Gastroesophageal sphincter (tissue), 4 donors: ENCODE measurements at regions not wholly inside any gene's neighbourhood (a gene's known extent, or its start where the extent isn't known, plus 50 kb on each side); places are given as distances from the start of the nearest gene placed in this dataset.
"Not testable (repeated sequence)": the region's sequence is repeated elsewhere in the genome, so short reads cannot be mapped to it uniquely, and the experiment has no call there.

Source experiments
- ATAC-seq: fragments of 150-250 bp; one replicate; pipeline ENCODE4 v1.9.1; 2016; ENCODE audit warnings: mild to moderate bottlenecking, moderate library complexity
- H3K27ac ChIP-seq, 4 donors: fragments of 200-600 bp; sonication (generic) in 3 of 4; 1 replicate in 3 of 4; 2 replicates in 1 of 4; pipeline ENCODE4 v1.5.1; 2016 to 2019
- H3K27me3 ChIP-seq: fragments of 200-600 bp; sonication (generic); one replicate; pipeline ENCODE4 v1.5.1; 2019
- H3K36me3 ChIP-seq, 2 donors: fragments of 200-600 bp; sonication (generic); one replicate each; pipeline ENCODE4 v1.5.1; 2019; ENCODE audit warnings: control low read depth in 1 of 2
- H3K4me1 ChIP-seq, 3 donors: fragments of 200-600 bp; sonication (generic); 1 replicate in 2 of 3; 2 replicates in 1 of 3; pipeline ENCODE4 v1.5.1; 2016 to 2019; ENCODE audit warnings: control low read depth in 2 of 3
- H3K4me3 ChIP-seq, 2 donors: fragments of 200-600 bp; sonication (generic); one replicate each; pipeline ENCODE4 v1.5.1; 2019; ENCODE audit warnings: mild to moderate bottlenecking in 1 of 2, moderate library complexity in 1 of 2
- H3K9me3 ChIP-seq, 3 donors: fragments of 200-600 bp; sonication (generic); one replicate each; pipeline ENCODE4 v1.5.1; 2017 to 2019; ENCODE audit warnings: control low read depth in 2 of 3
- EP300 ChIP-seq: sonication (generic); formaldehyde crosslinking; IDR thresholded peaks from one replicate; pipeline ENCODE4 v1.6.1; 2017; ENCODE audit warnings: antibody characterized with exemption, mild to moderate bottlenecking
- POLR2A ChIP-seq, 2 donors: fragments of 450-650 bp; IDR thresholded peaks; one replicate each; pipeline ENCODE4 v1.6.1; 2017; ENCODE audit warnings: antibody characterized with exemption in 2 of 2, mild to moderate bottlenecking in 2 of 2, moderate library complexity in 1 of 2
- POLR2AphosphoS5 ChIP-seq: sonication (generic); formaldehyde crosslinking; IDR thresholded peaks from one replicate; pipeline ENCODE4 v1.6.1; 2017; ENCODE audit warnings: antibody characterized with exemption
- WGBS, 2 donors: methylation state at CpG; one replicate each; pipeline ENCODE4 v1.1.5; 2018; ENCODE audit warnings: low coverage in 1 of 2; 5-methylcytosine and 5-hydroxymethylcytosine counted together
- TF ChIP-seq, protein P1 (sequence below), 4 experiments: fragments of 200-600 bp in 2 of 4; fragments of 450-650 bp in 2 of 4; sonication (generic) in 1 of 4; IDR thresholded peaks; one replicate each; pipeline ENCODE4 v1.5.1; 2017 to 2019; ENCODE audit warnings: antibody characterized with exemption in 4 of 4, mild to moderate bottlenecking in 2 of 4, moderate library complexity in 2 of 4

DNA sequence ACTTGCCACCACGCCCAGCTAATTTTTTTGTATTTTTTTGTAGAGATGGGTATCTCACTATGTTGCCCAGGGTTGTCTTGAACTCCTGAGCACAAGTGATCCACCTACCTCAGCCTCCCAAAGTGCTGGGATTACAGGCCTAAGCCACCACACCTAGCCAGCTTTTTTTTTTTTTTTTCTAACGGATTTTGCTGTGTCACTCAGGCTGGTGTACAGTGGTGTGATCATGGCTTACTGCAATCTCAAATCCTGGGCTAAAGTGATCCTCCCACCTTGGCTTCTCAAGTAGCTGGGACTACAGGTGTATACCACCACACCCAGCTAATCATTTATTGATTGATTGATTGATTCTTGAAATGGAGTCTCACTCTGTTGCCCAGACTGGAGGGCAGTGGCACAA lies 106.0 kb upstream of the TRIM24 start:
- no peak overlapping the region for H3K4me3 ChIP-seq
- no peaks in the 10 kb centered on the region for H3K27me3 ChIP-seq
- TF ChIP-seq POLR2AphosphoS5, result no peak
- TF ChIP-seq POLR2A (IDR thresholded peaks at IDR 0.05), result no peak
- TF ChIP-seq, protein P1, sequence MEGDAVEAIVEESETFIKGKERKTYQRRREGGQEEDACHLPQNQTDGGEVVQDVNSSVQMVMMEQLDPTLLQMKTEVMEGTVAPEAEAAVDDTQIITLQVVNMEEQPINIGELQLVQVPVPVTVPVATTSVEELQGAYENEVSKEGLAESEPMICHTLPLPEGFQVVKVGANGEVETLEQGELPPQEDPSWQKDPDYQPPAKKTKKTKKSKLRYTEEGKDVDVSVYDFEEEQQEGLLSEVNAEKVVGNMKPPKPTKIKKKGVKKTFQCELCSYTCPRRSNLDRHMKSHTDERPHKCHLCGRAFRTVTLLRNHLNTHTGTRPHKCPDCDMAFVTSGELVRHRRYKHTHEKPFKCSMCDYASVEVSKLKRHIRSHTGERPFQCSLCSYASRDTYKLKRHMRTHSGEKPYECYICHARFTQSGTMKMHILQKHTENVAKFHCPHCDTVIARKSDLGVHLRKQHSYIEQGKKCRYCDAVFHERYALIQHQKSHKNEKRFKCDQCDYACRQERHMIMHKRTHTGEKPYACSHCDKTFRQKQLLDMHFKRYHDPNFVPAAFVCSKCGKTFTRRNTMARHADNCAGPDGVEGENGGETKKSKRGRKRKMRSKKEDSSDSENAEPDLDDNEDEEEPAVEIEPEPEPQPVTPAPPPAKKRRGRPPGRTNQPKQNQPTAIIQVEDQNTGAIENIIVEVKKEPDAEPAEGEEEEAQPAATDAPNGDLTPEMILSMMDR (IDR thresholded peaks at IDR 0.05), result no peak
- no peak for TF ChIP-seq EP300
- 86 to 95% methylated on average over 1 to 2 of the region's 2 CpGs for WGBS, 2 donors
- no peak for ATAC-seq
- no peaks in the 10 kb centered on the region for H3K36me3 ChIP-seq
- H3K9me3 ChIP-seq, result peaks cover 0 to 24% (median 0%) of the 10 kb centered on the region in 3 donors
- no peaks in the 10 kb centered on the region for H3K4me1 ChIP-seq
- no peak overlapping the region for H3K27ac ChIP-seq

DNA sequence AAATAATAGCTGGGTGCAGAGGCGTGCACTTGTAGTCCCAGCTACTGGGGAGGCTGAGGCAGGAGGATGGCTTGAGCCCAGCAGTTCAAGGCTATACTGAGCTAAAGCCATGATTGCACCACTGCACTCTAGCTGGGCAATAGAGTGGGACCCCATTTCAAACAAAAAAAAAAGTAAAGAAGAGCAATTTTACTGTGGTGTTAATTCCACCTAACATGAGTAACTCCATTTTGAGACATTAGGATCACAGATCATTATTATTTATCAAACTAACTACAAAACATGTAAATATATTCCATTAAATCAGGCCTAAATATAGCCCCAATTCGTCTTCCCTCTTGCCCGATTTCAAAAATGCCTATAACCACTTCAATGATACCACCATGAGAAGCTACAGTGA lies 104.8 kb upstream of the TRIM24 start:
- H3K36me3 ChIP-seq, result no peaks in the 10 kb centered on the region
- no peaks in the 10 kb centered on the region for H3K4me1 ChIP-seq
- H3K27ac ChIP-seq, result no peak overlapping the region
- no peak overlapping the region for H3K4me3 ChIP-seq
- WGBS, 2 donors, result 83% methylated on average over 2 to 3 of the region's 3 CpGs
- TF ChIP-seq POLR2A (IDR thresholded peaks at IDR 0.05) (no peak), EP300 (no peak)
- TF ChIP-seq, protein P1 (IDR thresholded peaks at IDR 0.05), result no peak
- H3K27me3 ChIP-seq, result no peaks in the 10 kb centered on the region
- ATAC-seq, result no peak
- H3K9me3 ChIP-seq, result peaks cover 0 to 24% (median 0%) of the 10 kb centered on the region in 3 donors

DNA sequence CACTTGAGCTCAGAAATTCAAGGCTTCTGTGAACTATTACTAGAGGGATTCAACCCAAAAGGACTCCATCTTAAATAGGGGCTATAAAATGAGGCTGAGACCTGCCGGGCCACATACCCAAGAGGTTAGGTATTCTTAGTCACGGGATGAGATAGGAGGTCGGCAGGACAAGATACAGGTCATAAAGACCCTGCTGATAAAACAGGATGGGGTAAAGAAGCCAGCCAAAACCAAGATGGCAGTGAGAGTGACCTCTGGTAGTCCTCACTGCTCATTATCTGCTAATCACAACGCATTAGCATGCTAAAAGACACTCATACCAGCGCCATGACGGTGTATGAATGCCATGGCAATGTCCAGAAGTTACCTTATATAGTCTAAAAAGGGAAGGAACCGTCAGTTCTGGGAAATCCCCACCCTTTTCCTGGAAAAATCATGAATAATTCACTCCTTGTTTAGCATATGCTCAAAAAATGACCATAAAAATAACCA lies 101.2 kb upstream of the TRIM24 start:
- WGBS, 2 donors, result 75 to 76% methylated on average over 7 of the region's 7 CpGs
- no peaks in the 10 kb centered on the region for H3K36me3 ChIP-seq

DNA sequence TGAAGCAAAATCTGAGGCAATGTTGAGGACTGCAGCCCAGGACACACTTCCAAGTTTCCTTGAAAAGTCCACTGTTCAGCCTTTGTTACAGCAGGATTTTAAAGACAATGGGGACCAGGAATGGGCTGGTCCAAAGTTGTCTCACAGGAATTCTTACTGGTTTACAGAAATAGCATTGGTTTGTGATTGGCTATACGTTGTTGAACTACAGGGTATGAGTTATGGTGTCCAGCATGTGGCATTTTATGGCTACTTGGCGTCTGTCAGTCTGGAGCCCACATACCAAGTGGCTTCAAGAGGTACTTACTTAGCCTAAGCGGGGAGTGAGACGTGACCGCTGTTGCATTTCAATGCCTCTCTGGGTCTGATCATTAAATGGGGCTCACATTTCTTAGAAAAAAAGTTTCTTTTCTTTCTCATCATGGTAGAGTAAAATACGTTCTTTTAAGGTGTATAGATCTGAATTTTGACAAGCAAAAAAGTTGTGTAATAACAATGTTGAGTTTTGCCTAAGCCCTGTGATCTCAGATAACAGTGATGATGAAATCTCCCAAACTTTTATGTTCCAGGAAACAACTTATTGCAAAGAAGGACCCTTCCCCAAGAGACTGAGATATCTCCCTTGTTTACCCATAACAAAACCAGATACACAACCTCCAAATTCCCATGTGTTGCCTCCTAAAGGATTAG lies 100.0 kb upstream of the TRIM24 start:
- no peak overlapping the region for H3K27ac ChIP-seq
- WGBS, 2 donors, result 82 to 83% methylated on average over 5 to 6 of the region's 6 CpGs
- no peak overlapping the region for H3K4me3 ChIP-seq
- no peaks in the 10 kb centered on the region for H3K36me3 ChIP-seq
- ATAC-seq, result no peak
- H3K9me3 ChIP-seq, result no peaks in the 10 kb centered on the region
- H3K27me3 ChIP-seq, result no peaks in the 10 kb centered on the region
- no peaks in the 10 kb centered on the region for H3K4me1 ChIP-seq
- no peak for TF ChIP-seq POLR2AphosphoS5
- no peak for TF ChIP-seq EP300
- TF ChIP-seq POLR2A (IDR thresholded peaks at IDR 0.05), result no peak
- TF ChIP-seq, protein P1 (IDR thresholded peaks at IDR 0.05), result no peak

More for the DNA sequence above, 101.2 kb upstream of the TRIM24 start:
- H3K27ac ChIP-seq, result no peak overlapping the region
- no peaks in the 10 kb centered on the region for H3K9me3 ChIP-seq
- TF ChIP-seq EP300, result no peak
- TF ChIP-seq, protein P1 (IDR thresholded peaks at IDR 0.05), result no peak
- no peak for TF ChIP-seq POLR2AphosphoS5
- H3K4me3 ChIP-seq, result no peak overlapping the region
- no peak for ATAC-seq
- no peaks in the 10 kb centered on the region for H3K4me1 ChIP-seq
- no peaks in the 10 kb centered on the region for H3K27me3 ChIP-seq

DNA sequence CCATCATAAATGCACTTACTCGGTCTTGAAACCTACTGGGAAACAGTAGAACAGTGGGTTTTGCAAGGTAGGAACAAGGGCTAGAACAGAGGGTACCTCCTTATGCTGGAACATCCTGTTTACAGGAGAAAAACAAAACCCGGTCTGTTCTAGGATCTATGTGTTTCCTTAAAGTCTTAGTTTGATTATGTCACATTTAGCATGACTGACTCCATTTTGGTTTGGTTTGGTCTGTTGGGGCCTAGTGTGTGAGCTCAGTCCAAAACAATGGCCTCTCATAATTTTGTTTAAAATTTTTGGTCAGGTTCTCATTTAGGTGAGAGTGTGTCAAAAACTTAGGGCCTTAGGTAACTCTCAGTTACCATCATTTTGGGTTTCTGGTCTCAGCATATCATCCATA lies 96.3 kb upstream of the TRIM24 start:
- H3K27ac ChIP-seq, result no peak overlapping the region
- no peak overlapping the region for H3K4me3 ChIP-seq
- no peaks in the 10 kb centered on the region for H3K4me1 ChIP-seq
- no peaks in the 10 kb centered on the region for H3K36me3 ChIP-seq
- no peak for ATAC-seq
- 79% methylated on average over 2 of the region's 2 CpGs; no CpG with 5 or more reads in 1 of the 2 donors for WGBS, 2 donors
- H3K9me3 ChIP-seq, result peaks cover 0 to 24% (median 0%) of the 10 kb centered on the region in 3 donors
- H3K27me3 ChIP-seq, result no peaks in the 10 kb centered on the region
- TF ChIP-seq, protein P1 (IDR thresholded peaks at IDR 0.05), result no peak
- TF ChIP-seq EP300 (no peak), POLR2A (IDR thresholded peaks at IDR 0.05) (no peak), POLR2AphosphoS5 (no peak)

DNA sequence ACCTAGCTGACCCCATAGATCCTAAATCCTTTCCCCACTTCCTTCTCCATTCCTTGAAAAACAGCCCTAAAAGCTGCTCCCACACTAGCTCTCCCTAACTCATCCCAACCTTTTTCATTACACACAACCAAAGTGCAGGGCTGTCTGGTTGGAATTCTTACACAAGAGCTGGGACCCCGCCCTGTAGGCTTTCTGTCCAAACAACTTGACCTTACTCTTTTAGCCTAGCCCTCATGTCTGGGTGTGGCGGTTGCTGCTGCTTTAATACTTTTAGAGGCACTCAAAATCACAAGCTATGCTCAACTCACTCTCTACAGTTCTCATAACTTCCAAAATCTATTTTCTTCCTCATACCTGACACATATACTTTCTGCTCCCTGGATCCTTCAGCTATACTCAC lies 93.9 kb upstream of the TRIM24 start:
- not testable (repeated sequence) for H3K4me3 ChIP-seq, ATAC-seq, H3K27me3 ChIP-seq, H3K4me1 ChIP-seq, H3K36me3 ChIP-seq, H3K27ac ChIP-seq
- WGBS, 2 donors, result 92 to 94% methylated on average over 2 of the region's 2 CpGs
- peaks cover 0 to 48% (median 0%) of the 10 kb centered on the region in 3 donors for H3K9me3 ChIP-seq

DNA sequence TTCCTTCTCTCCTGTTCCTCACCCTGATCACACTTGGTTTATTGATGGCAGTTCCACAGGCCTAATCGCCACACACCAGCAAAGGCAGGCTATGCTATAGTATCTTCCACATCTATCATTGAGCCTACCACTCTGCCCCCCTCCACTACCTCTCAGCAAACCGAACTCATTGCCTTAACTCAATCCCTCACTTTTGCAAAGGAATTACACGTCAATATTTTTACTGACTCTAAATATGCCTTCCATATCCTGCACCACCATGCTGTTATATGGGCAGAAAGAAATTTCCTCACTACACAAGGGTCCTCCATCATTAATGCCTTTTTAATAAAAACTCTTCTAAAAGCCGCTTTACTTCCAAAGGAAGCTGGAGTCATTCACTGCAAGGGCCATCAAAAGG lies 93.4 kb upstream of the TRIM24 start:
- H3K4me1 ChIP-seq, ATAC-seq, H3K27me3 ChIP-seq, H3K27ac ChIP-seq, H3K36me3 ChIP-seq, H3K4me3 ChIP-seq: not testable (repeated sequence)
- H3K9me3 ChIP-seq, result peaks cover 0 to 53% (median 0%) of the 10 kb centered on the region in 3 donors
- WGBS, 2 donors, result 87 to 89% methylated on average over 3 to 4 of the region's 4 CpGs
